GM06990 (cell line): ENCODE measurements at regions not wholly inside any gene's neighbourhood (a gene's known extent, or its start where the extent isn't known, plus 50 kb on each side); places are given as distances from the start of the nearest gene placed in this dataset.

Source experiments
- DNase-seq: peaks from one replicate; pipeline ENCODE4 v3.0.0-alpha.2; 2011; ENCODE audit not compliant: insufficient read length; ENCODE audit errors: extremely low read depth
- H3K27me3 ChIP-seq: replicated peaks from 2 replicates; pipeline ENCODE4 v1.6.0; 2011; ENCODE audit warnings: low read length; ENCODE audit not compliant: control insufficient read depth, insufficient read depth
- H3K36me3 ChIP-seq: 2 replicates; pipeline ENCODE4 v1.5.1; 2011; ENCODE audit warnings: low read length; ENCODE audit not compliant: control insufficient read depth, insufficient read depth
- H3K4me3 ChIP-seq: replicated peaks from 2 replicates; pipeline ENCODE4 v1.5.1; 2011; ENCODE audit warnings: low read depth, mild to moderate bottlenecking, control low read depth, low read length
- CTCF ChIP-seq: IDR thresholded peaks from 2 replicates; pipeline ENCODE4 v1.5.1; 2011; ENCODE audit warnings: low read length, control low read depth, mild to moderate bottlenecking, inconsistent platforms; ENCODE audit not compliant: insufficient read depth, poor library complexity, severe bottlenecking

GRCh38 chr9:34887841-34888240, 70.2 kb upstream of the PHF24 start:
- TF ChIP-seq CTCF, result no peak
- no peaks in the 10 kb centered on the region for H3K27me3 ChIP-seq
- no peaks in the 10 kb centered on the region for H3K36me3 ChIP-seq
- DNase-seq, result no peak
- H3K4me3 ChIP-seq, result no peak overlapping the region

GRCh38 chr9:34884747-34885189, 73.3 kb upstream of the PHF24 start:
- H3K4me3 ChIP-seq, result no peak overlapping the region
- no peak for TF ChIP-seq CTCF

GRCh38 chr9:34876096-34876495, 82.0 kb upstream of the PHF24 start:
- Histone ChIP-seq H3K27me3 (no peaks in the 10 kb centered on the region), H3K4me3 (no peak overlapping the region), H3K36me3 (no peaks in the 10 kb centered on the region)
- no peak for TF ChIP-seq CTCF
- DNase-seq, result no peak

More at GRCh38 chr9:34884747-34885189, 73.3 kb upstream of the PHF24 start:
- no peak for DNase-seq
- no peaks in the 10 kb centered on the region for H3K36me3 ChIP-seq
- H3K27me3 ChIP-seq, result no peaks in the 10 kb centered on the region

- no peaks in the 10 kb centered on the region for H3K36me3 ChIP-seq
- DNase-seq, result no peak
- no peak overlapping the region for H3K4me3 ChIP-seq
- H3K27me3 ChIP-seq, result no peaks in the 10 kb centered on the region
- TF ChIP-seq CTCF, result peak; percentile 33
These were observed 88.7 kb upstream of the PHF24 start for GRCh38 chr9:34869390-34869789.

GRCh38 chr9:34866614-34867013, 91.5 kb upstream of the PHF24 start:
- TF ChIP-seq CTCF, result no peak
- Histone ChIP-seq H3K27me3 (no peaks in the 10 kb centered on the region), H3K36me3 (no peaks in the 10 kb centered on the region), H3K4me3 (no peak overlapping the region)
- no peak for DNase-seq

- no peak for DNase-seq
- Histone ChIP-seq H3K36me3 (no peaks in the 10 kb centered on the region), H3K27me3 (no peaks in the 10 kb centered on the region), H3K4me3 (no peak overlapping the region)
- TF ChIP-seq CTCF, result no peak
These were observed 94.7 kb upstream of the PHF24 start for GRCh38 chr9:34863426-34863825.
